HG03135 (cell line): ENCODE measurements at regions not wholly inside any gene's neighbourhood (a gene's known extent, or its start where the extent isn't known, plus 50 kb on each side); places are given as distances from the start of the nearest gene placed in this dataset.
"Not testable (repeated sequence)": the region's sequence is repeated elsewhere in the genome, so short reads cannot be mapped to it uniquely, and the experiment has no call there.

Experiments
- ATAC-seq: cut with Tn5 transposase; IDR thresholded peaks from one replicate; pipeline ENCODE4 v1.9.1; 2021; ENCODE audit warnings: mild to moderate bottlenecking, moderate library complexity; ENCODE audit not compliant: unreplicated experiment

DNA sequence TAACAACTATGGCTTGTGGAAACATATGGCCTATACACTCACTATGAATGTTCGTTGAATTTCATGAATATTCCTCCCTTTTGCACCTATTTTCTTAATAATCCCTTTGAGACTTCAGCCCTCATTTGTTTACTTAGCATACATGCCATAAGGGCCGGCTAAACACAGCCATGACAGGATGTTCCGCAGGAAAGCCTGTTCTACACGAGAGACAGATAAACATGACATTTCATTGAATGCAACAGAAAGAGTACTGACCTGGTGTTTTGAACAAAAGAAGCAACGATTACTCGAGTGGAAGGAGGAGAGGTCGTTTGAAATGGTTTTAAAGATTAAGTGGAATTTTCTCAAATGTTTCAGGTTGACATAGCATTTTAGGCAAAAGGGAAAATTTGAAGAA, 459.5 kb upstream of the CXADR start:
- no peak for ATAC-seq

DNA sequence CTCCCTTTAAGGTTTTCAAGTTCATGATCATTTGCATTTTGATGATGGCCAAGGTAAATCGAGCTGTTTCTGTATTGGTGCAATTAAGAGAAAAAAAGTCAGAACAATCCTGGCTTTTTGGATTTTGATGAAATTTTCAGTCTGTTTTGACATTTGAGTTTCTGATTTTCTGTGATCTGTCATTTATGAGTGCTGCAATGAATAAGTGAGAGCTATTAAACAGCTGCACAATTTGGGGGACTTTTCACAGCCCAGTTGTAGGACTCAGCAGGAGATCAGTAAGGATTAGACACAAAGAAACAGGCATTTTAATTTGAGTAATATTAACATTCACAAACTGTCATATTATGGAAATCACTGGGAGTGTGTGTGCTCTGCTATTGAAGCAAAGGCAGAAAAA, 452.9 kb upstream of the CXADR start:
- no peak for ATAC-seq

DNA sequence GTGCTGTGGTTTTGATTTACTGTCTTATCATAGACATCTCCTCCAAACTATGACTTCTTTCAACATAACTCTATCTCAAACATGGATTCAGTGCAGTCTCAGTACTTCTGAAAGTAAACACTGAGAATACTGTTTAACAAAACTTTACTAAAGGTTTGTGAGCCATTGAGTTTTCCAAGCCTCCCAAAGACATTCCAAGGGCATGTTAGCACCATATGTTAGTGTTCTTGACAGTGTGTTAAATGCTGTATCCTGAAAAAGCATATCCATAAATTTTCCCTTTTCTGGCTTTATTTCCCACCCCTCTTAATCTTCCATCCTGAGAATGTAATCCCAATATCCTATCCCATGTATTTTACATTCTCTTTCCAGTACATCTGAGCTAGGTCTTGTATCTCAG, 446.8 kb upstream of the CXADR start:
- no peak for ATAC-seq

DNA sequence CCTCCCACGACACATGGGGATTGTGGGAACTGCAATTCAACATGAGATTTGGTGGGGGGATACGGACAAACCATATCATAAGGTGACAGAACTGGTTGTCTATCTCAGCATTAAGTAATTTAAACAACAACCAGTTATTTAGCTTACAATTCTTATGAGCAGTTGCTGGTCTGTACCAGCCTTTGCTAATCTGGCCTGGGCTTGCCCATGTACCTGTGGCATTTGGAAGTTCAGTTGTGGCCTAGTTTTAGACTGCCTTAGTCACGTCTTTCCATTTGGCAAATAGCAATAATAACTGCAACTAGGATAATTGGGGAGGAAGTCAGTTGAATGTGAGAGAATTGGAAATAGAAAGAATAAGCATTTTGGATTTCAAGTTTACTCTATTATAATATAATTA, 441.8 kb upstream of the CXADR start:
- no peak for ATAC-seq

DNA sequence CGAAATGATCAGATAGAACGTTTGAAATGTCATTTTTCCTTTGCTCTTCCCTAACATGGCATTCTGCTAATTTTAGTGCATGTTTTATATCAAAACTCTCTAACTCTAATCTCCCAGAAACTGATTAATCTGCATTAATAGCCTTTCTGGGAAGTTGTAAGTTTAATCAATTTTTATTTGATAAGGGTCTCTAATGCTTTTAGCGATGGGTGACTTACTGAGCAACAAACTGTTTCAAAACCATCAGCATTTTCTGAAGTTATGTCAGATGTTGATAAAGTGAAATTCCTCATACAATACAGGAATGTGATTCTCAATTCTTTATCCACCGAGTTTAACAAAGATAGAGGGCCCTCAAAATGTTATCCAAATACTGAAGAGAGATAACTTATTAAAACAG, 431.6 kb upstream of the CXADR start:
- ATAC-seq: no peak

DNA sequence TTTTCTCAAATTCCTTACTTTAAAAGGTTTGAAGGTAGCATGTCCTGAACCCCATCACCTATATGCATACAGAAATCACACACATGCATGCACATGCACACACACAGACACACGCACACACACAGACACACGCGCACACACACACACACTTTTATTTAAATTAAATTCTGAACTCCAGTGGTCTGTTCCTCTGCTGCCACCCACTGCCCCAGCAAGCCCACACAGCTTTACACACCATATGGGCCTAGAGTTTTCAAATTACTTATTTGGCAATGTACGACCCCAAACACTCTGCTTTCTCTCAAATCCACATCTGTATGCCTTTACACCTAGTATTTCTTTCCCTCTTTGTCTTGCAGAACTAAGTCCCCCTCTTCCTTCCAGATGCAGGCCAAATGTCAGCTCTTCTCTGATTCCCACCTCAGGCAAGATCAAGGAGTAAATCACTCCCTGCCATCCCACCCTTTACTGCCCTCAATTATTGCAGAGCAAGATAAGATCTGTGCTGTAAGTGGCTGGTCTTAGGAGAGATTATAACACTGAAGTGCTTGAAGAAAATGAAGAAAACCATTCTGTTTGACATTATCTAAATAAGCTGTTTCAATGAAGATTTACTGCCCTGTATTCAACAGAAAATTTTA, 429.9 kb upstream of the CXADR start:
- no peak for ATAC-seq

DNA sequence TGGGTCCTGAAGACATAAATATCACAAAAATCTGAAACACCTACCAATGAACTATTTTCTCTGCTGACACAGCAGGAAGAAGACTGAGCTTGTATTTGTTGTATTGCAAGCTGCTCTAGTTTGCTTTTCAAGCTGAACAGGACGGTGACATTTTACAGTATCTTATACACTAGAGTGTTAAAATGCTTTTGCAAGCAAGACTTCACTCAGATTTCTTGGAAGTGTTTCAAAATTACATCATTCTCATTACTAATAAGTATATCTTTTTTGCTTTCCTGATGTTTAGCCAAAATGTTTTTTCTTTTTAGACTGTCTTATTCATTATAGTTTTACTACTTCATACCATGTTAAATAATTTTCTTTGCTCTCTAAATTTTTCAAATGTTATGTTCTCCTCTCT, 427.1 kb upstream of the CXADR start:
- no peak for ATAC-seq

DNA sequence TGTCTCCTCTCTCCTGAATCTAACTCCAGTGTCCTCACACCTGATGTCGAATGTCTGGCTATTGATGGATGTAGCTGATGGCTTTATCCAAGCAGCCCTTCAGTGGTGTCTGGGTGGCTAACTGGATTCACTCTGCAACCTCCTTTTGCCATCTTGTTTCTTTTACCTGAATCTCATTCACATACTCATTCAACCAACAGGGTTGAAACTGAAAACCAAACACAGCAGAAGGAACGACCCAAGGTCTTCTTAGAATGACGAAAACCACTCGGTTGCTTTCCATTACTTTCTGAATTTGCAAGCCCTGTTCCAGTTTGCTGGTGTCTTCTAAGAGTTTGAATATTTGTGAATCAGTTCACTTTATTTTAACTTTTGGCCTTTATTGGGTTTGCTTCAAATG, 424.3 kb upstream of the CXADR start:
- no peak for ATAC-seq

DNA sequence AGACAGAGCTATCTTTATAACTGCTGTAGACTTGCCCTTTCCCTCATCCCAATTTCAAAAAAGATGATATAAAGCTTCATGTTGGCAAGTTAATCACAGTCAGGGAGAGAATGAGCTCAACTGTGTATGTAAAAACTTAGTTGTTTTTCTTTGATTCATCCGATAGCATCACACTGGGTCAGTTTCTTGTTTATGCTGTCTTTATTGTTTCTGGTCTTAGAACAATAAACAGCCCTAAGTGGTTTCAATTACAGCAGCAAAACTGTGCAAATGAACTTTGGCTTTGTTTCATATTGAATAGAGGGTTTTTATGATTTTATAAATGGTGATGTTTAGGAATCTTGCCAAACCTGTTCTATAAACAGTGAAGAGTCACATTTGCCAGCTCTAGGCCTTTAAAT, 423.8 kb upstream of the CXADR start:
- ATAC-seq: no peak

DNA sequence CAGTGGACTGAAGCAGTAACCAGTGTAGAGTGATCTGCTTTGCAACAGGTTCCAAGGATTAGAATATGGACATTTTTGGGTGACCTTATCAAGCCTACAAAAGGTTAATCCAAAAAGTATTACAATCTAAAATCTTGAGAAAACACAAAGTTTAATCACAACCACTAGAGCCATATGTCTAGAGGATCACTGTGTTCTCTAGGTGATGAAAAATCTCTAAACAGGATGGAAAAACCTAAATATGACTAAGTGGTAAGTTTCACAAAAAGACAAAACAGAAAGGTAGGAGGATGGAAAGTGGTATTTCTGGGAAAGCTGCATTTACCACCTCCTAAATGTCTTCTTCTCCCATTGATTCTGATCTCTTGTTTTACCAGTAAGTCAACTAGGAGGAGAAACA, 411.1 kb upstream of the CXADR start:
- no peak for ATAC-seq

DNA sequence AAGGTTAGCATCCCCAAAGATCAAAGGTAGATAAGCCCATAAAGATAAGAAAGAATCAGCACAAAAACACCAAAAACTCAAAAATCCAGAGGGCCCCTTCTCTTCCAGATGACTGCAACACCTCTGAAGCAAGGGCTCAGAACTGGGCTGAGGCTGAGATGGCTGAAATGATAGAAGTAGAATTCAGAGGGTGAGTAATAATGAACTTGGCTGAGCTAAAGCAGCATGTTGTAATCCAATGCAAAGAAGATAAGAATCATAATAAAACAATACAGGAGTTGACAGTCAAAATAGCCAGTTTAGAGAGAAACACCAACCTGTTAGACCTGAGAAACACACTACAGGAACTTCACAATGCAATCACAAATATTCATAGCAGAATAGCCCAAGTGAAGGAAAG, 406.9 kb upstream of the CXADR start:
- no peak for ATAC-seq

DNA sequence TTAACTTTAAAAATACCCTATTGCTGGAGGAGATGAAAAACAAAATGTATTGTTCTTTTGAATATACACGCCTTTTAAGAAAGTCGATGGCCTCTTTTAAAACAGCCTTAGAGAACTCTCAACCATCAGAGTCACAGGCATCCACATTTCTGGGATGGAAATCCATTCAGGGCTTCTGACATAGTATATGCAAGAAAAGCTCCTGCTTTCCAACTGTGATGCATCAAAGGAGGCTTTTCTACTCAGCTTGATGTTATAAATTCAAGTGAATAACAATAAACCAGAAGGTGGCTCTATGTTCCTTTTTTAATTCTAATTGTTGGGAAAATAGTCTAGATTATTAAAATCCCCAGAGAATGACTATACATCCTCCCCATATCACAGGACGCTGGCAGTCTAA, 398.8 kb upstream of the CXADR start:
- no peak for ATAC-seq

DNA sequence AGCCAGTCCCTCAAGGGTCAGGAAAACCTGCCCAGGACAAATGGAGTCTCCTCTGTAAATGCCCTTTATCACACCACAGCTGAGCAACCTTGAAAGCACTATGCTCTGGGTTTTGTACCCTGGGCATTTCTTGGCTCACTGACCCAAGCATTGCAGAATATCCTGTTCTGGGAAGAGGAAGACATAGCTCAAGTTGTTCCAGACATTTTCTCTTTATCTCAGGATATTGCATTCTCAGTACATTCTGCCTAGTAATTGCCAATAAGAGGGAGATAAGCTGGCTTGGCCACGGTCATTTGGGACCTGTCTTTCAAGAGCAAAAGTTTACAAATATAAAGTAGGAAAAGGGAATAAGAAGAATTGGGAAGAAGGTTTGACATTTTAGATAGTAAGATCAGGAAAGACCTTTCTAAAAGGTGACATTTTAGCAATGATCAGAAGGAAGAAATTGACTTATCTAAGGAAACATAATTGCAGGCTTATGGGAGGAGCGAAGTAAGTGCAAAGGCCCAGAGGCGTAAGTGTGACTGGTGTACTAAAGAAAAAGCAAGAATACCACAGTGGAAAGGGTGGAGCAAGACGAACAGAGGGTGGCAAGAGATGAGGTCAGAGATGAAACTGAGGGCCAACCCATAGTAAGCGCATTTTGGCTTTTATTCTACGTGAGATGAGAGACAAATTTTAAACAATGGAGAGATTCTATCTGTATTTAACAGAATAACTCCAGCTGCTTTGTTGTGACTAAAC, 394.0 kb upstream of the CXADR start:
- ATAC-seq: no peak

DNA sequence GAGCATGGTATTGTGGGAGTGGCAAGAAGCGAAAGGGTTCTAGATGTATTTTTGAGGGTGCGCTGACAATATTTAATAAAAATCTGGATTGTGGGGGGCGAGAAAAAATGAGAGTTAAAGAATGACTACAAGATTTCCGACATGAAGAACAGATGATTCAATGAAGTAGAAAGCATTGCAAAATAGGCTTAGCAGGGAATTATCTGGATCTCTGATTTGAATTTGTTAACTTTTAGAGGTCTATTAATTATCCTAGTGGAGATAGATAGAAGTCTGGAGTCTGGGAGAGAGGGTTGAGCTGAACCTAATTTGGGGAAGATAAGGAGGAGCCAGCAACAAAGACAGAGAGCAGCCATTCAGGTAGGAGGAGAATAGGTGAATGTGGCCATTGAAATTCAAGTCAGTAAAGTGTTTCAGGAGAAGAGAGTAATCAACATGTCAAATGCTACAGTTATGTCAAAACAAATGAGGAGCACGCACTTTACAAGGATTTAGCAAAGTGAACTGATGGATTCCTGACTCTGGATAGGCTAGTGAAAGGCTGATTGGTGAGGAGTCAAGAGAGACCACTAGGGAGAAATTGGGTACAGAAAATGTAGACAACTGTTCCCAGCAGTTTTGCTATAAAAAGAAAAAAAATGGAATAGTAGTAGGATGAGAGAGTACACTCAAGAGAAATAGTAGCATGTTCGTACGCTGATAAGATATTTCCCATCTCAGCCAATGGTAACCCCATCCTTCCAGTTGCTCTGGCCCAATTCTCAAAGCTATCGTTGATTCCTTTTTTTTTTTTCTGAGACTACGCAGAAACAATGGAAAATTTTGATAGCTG, 393.2 kb upstream of the CXADR start:
- ATAC-seq: no peak

DNA sequence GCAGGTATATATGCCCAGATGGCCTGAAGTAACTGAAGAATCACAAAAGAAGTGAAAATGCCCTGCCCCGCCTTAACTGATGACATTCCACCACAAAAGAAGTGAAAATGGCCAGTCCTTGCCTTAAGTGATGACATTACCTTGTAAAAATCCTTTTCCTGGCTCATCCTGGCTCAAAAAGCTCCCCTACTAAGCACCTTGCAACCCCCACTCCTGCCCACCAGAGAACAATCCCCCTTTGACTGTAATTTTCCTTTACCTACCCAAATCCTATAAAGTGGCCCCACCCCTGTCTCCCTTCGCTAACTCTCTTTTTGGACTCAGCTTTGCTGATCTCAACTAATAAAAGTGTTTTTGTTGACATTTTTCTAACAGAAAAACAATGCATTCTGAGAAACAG, 385.4 kb upstream of the CXADR start:
- ATAC-seq: not testable (repeated sequence)

DNA sequence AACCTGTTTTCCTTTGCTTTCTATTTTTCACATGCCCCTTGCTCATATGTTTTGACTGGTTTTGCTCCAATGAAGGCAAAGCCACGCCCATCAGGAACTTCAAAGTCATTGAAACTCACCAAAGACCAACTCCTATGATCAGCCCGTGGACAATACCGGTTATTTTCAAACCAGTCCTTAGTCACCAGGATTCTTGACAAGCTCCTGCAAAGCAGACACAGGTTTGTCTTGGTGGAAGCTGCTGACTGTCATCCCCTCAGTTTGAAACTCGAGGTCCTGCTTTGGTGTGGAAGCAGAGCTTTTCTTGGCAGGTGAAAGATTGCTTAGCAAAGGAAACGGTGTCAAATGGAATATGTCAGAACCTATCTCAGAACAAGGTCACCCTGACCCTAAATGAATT, 384.7 kb upstream of the CXADR start:
- ATAC-seq: no peak

DNA sequence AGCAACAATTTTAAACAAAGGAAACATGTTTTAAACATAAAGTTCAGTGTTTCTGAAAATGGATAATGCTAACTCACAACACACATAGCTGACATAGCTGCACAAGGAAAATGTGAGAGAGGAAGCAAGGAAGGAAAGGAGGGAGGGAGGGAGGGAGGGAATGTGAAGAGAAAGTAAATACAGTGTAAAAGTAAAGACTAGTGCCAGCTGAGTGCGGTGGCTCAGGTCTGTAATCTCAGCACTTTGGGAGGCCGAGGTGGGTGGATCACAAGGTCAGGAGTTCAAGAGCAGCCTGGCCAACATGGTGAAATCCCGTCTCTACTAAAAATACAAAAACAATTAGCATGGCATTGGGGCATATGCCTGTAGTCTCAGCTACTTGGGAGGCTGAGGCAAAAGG, 373.7 kb upstream of the CXADR start:
- ATAC-seq: not testable (repeated sequence)

DNA sequence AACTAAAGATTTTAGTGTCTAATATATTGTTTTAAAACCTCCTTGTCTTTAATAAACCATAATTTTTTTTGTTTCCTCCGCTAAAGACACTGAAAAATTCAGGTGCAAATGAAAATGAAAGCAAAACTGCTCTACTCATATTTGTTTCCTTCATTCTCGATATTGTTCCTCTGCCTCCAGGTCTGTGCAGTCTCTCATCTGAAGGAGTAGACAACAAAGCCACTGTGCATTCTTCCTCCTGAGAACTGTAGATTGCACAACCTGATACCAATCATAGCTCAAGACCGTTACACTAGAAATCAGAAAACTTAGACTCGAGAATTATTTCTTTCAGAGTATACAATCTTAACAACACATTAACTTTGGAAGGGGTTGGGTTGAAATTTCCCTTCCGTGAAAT, 373.1 kb upstream of the CXADR start:
- ATAC-seq: no peak

DNA sequence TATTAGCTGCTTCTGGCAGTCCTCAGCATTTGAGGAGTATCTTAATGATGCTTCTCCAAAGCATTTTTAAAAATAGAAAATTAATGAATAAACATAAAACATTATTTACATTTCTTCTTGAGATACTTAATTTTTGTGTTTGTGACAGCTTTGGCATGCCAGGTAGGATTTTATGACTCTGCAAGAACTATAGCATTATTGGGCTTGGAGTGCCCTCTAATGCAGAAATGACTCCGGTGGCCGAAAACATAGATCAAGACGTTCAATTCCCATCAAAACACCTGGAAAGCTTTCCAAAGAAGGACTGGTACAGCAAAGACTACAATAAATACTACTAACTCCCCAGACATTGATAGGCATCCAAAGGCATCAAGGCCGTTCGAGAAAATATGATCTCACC, 366.4 kb upstream of the CXADR start:
- no peak for ATAC-seq

DNA sequence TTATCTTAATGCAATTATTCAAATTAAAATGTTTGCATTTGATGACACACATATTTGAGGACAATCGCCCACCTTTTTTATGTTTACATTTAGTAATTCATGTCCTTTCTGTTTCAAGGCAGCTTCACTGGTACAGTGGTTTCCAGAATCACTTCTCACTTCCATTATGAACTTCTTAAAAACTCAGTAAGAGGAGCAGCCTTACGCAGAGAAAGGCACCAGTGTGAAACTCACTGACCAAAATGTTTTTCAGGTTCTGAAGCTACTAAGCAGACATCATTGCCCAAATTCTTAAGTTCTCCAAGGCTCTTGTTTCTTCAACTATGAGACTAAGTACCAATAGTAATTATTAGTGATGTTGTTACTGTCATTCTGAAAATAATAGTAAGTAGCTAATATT, 353.1 kb upstream of the CXADR start:
- no peak for ATAC-seq

DNA sequence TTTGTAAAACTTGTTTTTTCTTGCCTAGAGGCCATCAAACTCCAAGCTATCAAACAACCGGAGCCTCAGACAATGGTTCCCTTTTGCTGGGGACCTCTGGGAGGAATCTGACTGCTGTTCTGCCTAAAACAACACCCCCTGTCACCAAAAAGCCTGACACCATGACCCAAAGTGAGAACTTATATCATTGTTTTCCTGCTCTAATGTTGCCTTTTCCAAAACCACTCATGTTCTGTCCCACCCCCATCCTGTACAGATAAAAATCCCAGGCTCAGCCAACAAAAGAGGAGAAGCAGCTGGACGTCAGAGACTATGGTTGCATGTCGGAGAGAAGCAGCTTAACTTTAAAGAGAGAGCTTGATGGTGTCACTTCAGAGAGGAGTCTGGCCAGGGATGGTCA, 327.2 kb upstream of the CXADR start:
- ATAC-seq: no peak

DNA sequence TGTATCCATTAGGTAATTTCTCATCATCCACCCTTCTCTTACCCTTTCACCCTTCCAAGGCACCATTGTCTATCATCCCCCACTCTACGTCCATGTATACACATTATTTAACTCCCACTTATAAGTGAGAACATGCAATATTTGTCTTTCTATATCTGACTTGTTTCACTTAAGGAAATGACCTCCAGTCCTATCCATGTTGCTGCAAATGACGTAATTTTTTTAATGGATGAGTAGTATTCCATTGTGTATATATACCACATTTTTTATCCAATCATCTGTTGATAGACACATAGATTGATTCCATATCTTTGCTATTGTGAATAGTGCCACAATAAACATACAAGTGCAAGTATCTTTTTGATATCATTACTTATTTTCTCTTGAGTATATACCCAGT, 322.9 kb upstream of the CXADR start:
- no peak for ATAC-seq
